ENCODE measurements at regions not wholly inside any gene's neighbourhood (a gene's known extent, or its start where the extent isn't known, plus 50 kb on each side); places are given as distances from the start of the nearest gene placed in this dataset.

DNA sequence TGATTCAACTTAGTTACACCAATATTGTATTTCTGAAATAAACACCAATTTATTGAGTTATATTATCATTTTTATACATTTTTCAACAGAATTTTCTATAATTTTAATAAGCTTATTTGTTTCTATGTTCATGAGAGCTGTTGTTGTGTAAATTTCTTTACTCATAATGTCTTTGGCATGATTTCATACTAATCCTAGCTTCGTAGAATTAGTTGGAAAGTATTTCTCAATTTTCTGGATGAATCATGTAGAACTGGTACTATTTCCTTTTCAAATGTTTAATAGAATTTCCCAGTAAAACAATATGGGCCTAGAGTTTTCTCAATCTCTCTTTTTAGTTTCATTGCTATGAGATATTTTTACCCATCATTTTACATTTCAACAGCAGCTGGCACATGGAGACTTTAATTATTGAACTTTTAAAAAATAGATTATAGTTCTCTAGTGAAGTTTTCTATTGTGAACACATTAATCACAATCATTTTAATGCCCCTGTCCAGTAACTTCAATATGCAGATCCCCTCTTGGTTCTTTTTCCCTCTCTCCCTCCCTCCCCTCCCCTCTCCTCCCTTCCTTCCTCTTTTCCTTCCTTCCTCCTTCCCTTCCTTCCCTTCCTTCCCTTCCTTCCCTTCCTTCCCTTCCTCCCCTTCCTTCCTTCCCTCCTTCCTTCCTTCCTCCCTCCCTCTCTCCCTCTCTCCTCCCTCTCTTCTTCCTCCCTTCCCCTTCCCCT lies 1357.1 kb downstream of the ZPLD1 start:
- H3K36me3 ChIP-seq (ENCODE audit: control insufficient read depth, insufficient read depth, low read length), result no peaks in the 10 kb centered on the region
- H3K4me3 ChIP-seq (ENCODE audit: low read length), result no peak overlapping the region
- no peaks in the 10 kb centered on the region for H3K4me1 ChIP-seq (ENCODE audit: control insufficient read depth, insufficient read depth, low read length)
- no peaks in the 10 kb centered on the region for H3K27me3 ChIP-seq (ENCODE audit: control insufficient read depth, insufficient read depth, low read length)
- H3K9ac ChIP-seq (ENCODE audit: low read length), result no peak overlapping the region
- H3K27ac ChIP-seq (ENCODE audit: low read depth, low read length), result no peak overlapping the region

DNA sequence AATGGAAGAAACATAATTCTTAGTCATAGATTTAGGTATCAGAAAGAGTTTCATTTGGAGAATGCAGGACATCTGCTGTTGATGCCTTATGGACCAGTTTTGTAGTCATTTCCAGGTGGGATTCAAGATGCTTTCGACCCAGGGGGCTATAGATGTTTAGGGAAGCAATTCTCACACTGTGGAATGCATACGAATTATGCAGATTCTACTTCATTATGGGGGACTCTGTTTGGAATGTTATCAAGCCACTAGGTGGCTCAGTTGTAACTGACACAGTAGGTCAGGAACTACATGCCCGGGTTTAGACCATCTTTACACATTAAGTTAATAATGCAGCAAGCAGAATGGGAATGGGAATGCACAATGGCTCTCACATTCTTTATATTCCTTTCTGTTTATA lies 1359.8 kb downstream of the ZPLD1 start:
- no peak overlapping the region for H3K9ac ChIP-seq (ENCODE audit: low read length)
- no peaks in the 10 kb centered on the region for H3K36me3 ChIP-seq (ENCODE audit: control insufficient read depth, insufficient read depth, low read length)
- no peak overlapping the region for H3K27ac ChIP-seq (ENCODE audit: low read depth, low read length)
- H3K4me3 ChIP-seq (ENCODE audit: low read length), result no peak overlapping the region
- H3K27me3 ChIP-seq (ENCODE audit: control insufficient read depth, insufficient read depth, low read length), result no peaks in the 10 kb centered on the region
- H3K4me1 ChIP-seq (ENCODE audit: control insufficient read depth, insufficient read depth, low read length), result no peaks in the 10 kb centered on the region

DNA sequence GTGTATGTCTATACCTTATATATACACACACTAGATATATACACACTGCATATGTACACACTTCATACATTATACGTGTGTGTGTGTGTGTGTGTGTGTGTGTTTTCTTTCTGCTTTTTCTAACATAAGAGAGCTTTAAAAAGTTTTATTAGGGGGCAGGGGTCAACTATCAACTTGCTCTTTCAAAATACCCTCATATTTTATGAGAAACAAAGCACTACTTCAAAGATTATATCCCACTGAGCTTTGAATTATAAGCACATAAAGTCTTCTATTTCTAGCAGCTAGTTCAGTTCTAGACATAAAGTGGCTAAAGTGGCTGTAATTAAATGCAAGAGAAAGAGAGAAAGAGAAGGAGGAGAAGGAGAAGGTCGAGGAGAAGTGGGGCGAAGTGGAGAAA lies 1361.3 kb downstream of the ZPLD1 start:
- H3K27ac ChIP-seq (ENCODE audit: low read depth, low read length), result no peak overlapping the region
- no peaks in the 10 kb centered on the region for H3K36me3 ChIP-seq (ENCODE audit: control insufficient read depth, insufficient read depth, low read length)
- no peaks in the 10 kb centered on the region for H3K4me1 ChIP-seq (ENCODE audit: control insufficient read depth, insufficient read depth, low read length)
- H3K27me3 ChIP-seq (ENCODE audit: control insufficient read depth, insufficient read depth, low read length), result no peaks in the 10 kb centered on the region
- H3K4me3 ChIP-seq (ENCODE audit: low read length), result no peak overlapping the region
- H3K9ac ChIP-seq (ENCODE audit: low read length), result no peak overlapping the region

DNA sequence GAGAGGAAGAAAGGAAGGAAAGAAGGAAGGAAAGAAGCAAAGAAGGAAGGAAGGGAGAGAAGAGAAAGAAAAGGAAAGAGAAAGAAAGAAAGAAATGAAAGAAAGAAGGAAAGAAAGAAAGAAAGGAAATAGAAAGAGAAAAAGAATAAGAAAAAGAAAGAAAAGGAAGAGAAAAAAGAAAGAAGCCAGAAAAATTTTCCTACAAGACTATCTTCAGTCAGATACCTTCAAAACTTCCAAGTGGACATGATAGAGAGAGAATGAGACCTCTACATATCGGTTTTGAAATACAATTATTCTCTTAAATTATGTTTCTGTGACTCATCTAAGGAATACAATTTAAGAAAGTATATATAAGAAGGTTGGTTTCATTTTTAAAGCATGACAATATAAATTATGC lies 1369.0 kb downstream of the ZPLD1 start:
- Histone ChIP-seq H3K4me1 (ENCODE audit: control insufficient read depth, insufficient read depth, low read length) (no peaks in the 10 kb centered on the region), H3K27me3 (ENCODE audit: control insufficient read depth, insufficient read depth, low read length) (no peaks in the 10 kb centered on the region), H3K36me3 (ENCODE audit: control insufficient read depth, insufficient read depth, low read length) (no peaks in the 10 kb centered on the region), H3K27ac (ENCODE audit: low read depth, low read length) (no peak overlapping the region), H3K9ac (ENCODE audit: low read length) (no peak overlapping the region), H3K4me3 (ENCODE audit: low read length) (no peak overlapping the region)

DNA sequence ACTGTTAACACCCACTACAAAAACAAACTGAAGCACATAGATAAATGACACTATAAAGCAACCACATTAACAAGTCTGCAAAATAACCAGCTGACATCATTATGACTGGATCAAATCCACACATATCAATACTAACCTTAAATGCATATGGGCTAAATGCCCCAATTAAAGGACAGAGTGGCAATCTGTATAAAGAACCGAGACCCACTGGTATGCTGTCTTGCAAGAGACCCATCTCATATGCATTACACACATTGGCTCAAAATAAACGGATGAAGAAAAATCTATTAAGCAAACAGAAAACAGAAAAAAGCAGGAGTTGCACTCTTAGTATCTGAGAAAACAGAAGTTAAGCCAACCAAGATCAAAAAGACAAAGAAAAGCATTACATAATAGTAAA lies 1375.4 kb downstream of the ZPLD1 start:
- Histone ChIP-seq H3K9ac (ENCODE audit: low read length) (no peak overlapping the region), H3K4me1 (ENCODE audit: control insufficient read depth, insufficient read depth, low read length) (no peaks in the 10 kb centered on the region), H3K27ac (ENCODE audit: low read depth, low read length) (no peak overlapping the region), H3K36me3 (ENCODE audit: control insufficient read depth, insufficient read depth, low read length) (no peaks in the 10 kb centered on the region), H3K27me3 (ENCODE audit: control insufficient read depth, insufficient read depth, low read length) (no peaks in the 10 kb centered on the region), H3K4me3 (ENCODE audit: low read length) (no peak overlapping the region)

DNA sequence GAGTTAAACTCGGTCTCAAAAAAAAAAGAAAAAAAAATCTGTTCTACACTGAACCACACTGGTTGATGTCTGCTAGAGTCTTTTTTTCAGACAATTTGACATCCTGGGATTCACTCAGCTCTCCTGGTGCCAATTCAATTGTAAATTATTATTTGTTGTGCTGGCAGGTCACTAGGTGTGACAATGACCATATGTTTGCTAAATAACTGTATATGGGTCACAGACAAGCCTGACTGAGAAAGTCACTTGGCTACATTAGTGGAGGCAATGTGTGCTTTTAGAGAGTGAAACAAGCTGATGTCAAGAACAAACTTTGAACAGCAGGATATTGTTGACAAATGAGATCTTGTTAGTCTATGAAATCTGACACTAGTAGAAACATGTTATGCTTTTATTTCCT lies 1379.1 kb downstream of the ZPLD1 start:
- Histone ChIP-seq H3K9ac (ENCODE audit: low read length) (no peak overlapping the region), H3K36me3 (ENCODE audit: control insufficient read depth, insufficient read depth, low read length) (no peaks in the 10 kb centered on the region), H3K27ac (ENCODE audit: low read depth, low read length) (no peak overlapping the region), H3K4me1 (ENCODE audit: control insufficient read depth, insufficient read depth, low read length) (no peaks in the 10 kb centered on the region), H3K4me3 (ENCODE audit: low read length) (no peak overlapping the region), H3K27me3 (ENCODE audit: control insufficient read depth, insufficient read depth, low read length) (no peaks in the 10 kb centered on the region)

DNA sequence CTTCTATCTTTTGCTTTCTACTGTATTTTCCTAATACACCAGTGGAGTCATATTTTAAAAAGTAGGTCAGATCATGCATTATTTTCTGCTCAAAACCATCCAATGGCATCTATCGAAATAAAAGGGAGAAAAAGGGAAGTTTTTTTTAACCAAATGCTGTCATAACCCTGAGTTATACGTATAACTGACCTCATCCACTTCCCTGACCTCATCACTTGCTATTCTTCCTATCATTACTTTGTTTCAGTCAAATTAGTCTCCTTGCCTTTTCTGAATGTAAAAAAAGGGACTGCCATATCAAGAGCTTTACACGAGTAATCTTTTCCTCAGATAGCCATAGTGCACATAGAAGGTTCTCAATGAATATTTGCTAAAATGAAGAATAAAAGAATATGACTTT lies 1383.6 kb downstream of the ZPLD1 start:
- Histone ChIP-seq H3K9ac (ENCODE audit: low read length) (no peak overlapping the region), H3K27me3 (ENCODE audit: control insufficient read depth, insufficient read depth, low read length) (no peaks in the 10 kb centered on the region), H3K4me3 (ENCODE audit: low read length) (no peak overlapping the region), H3K36me3 (ENCODE audit: control insufficient read depth, insufficient read depth, low read length) (no peaks in the 10 kb centered on the region), H3K27ac (ENCODE audit: low read depth, low read length) (no peak overlapping the region), H3K4me1 (ENCODE audit: control insufficient read depth, insufficient read depth, low read length) (no peaks in the 10 kb centered on the region)

DNA sequence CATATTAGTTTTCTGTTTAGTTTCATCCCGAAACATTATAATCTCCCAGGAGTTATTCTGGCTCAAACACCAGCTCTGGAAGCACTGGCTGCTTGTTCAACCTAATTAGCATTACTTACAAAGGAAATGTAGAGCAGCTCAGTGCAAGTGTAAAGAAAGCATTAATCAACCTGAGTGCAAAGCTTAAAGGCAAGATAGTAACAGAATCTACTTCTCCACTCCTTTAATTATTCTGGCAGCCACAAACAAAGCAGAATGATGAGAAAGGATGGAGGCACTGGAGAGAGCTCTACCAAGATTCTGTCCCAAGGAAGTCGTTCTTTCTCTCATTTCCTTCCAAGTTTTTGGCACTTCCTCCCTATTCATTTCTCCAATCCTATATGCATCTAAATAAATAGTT lies 1384.0 kb downstream of the ZPLD1 start:
- Histone ChIP-seq H3K36me3 (ENCODE audit: control insufficient read depth, insufficient read depth, low read length) (no peaks in the 10 kb centered on the region), H3K9ac (ENCODE audit: low read length) (no peak overlapping the region), H3K4me3 (ENCODE audit: low read length) (no peak overlapping the region), H3K27me3 (ENCODE audit: control insufficient read depth, insufficient read depth, low read length) (no peaks in the 10 kb centered on the region), H3K27ac (ENCODE audit: low read depth, low read length) (no peak overlapping the region), H3K4me1 (ENCODE audit: control insufficient read depth, insufficient read depth, low read length) (no peaks in the 10 kb centered on the region)

DNA sequence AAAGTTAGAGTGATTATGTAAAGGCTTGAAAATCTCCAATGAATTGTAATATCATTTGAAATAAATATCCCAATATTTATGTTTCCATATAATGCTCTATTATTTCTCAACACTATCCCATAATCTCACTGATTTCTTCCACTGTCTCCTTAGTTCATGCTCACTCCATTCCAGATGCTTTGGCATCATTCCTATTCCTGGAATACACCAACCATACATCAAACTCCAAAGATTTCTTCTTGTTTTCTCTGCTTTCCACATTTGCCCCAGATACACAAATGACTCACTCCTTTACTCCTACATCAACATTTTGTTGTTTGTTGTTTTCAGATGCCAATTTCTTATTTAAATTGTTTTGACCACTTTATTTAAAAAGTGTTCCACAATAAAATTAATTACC lies 1390.8 kb downstream of the ZPLD1 start:
- Histone ChIP-seq H3K36me3 (ENCODE audit: control insufficient read depth, insufficient read depth, low read length) (no peaks in the 10 kb centered on the region), H3K4me3 (ENCODE audit: low read length) (no peak overlapping the region), H3K9ac (ENCODE audit: low read length) (no peak overlapping the region), H3K27me3 (ENCODE audit: control insufficient read depth, insufficient read depth, low read length) (no peaks in the 10 kb centered on the region), H3K27ac (ENCODE audit: low read depth, low read length) (no peak overlapping the region), H3K4me1 (ENCODE audit: control insufficient read depth, insufficient read depth, low read length) (no peaks in the 10 kb centered on the region)

DNA sequence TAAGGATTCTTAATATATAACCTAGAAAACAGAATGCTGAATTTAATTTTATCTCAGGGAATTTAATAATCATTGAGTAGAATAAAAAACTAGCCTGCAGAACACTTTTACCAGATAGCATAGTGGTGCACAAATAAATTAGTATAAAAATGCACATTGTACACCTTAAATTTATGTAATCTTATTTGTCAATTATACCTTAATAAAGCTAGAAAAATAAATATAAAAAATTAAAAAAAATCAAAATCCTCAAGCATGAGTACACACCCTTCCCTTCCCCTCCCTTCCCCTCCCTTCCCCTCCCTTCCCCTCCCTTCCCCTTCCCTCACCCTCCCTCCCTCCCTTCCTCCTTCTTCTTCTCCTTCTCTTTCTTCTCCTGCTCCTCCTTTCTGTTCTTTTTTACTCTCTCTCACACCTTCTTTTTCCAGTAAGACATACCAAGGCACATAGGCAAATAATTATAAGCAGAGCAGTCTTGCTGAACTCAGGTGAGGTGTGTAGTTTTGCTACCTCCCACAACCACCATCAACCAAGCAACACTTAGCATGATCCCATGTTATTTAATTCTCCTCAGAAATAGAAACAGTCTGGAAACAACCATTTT lies 1395.0 kb downstream of the ZPLD1 start:
- Histone ChIP-seq H3K36me3 (ENCODE audit: control insufficient read depth, insufficient read depth, low read length) (no peaks in the 10 kb centered on the region), H3K4me1 (ENCODE audit: control insufficient read depth, insufficient read depth, low read length) (no peaks in the 10 kb centered on the region), H3K9ac (ENCODE audit: low read length) (no peak overlapping the region), H3K4me3 (ENCODE audit: low read length) (no peak overlapping the region), H3K27me3 (ENCODE audit: control insufficient read depth, insufficient read depth, low read length) (no peaks in the 10 kb centered on the region), H3K27ac (ENCODE audit: low read depth, low read length) (no peak overlapping the region)

DNA sequence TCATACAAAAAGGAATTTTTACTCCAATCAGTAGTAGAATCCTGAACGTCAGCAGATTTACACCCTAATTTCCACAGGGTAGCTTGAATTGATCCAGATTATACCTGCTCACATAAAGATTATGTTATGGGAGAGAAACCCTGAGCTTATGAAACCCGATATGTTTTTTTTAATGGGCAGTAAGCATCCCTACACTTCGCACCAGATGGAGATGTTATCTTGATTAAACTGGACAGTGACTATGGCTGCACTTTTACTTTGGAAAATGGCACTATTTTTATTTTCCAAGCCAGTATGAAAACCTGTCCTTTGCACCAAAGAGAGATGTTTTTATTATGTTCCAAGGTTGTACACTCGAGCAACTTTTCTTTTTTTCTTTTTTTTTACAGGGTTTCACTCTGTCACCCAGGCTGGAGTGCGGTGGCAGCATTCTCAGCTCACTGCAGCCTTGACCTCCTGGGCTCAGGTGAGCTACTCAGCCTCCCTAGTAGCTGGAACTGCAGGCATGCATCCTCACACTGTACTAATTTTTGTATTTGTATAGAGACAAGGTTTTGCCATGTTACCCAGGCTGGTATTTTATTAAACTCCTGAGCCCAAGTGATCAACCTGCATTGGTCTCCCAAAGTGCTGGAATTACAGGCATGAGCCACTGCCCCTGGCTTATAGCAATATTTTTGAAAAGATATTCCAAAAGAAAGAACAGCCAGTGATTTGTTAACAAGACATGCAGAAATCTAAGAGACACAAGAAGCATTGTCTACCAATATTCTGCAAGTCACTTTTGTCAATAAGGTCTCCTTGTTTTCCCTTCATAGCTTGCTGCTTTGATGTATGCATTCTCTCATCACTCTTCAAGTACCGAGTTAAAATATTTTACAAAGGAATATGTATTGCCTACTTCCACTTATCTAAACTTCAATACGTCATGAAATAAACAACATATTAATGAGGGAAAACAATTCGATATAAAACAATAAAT lies 1412.6 kb downstream of the ZPLD1 start:
- no peak overlapping the region for H3K27ac ChIP-seq (ENCODE audit: low read depth, low read length)
- no peak overlapping the region for H3K9ac ChIP-seq (ENCODE audit: low read length)
- H3K27me3 ChIP-seq (ENCODE audit: control insufficient read depth, insufficient read depth, low read length), result no peaks in the 10 kb centered on the region
- H3K4me3 ChIP-seq (ENCODE audit: low read length), result no peak overlapping the region
- no peaks in the 10 kb centered on the region for H3K36me3 ChIP-seq (ENCODE audit: control insufficient read depth, insufficient read depth, low read length)
- no peaks in the 10 kb centered on the region for H3K4me1 ChIP-seq (ENCODE audit: control insufficient read depth, insufficient read depth, low read length)

DNA sequence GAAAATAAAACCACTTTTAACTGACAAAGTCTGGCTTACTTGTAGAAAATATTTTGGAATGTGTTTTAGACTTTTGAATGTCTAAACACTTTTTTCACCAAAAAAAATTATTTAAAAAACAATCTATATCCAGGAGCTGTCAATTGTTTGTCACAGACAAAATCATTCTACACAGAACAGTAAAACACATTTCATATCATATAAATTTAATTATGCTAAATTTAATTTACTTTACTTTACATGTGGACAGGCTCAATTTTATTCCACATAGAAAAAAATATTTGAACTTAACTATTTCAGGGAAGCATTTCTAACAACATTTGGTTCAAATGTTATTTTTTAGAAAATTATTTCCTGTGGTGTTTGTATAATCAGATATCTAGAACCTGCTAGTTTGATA lies 1417.0 kb downstream of the ZPLD1 start:
- Histone ChIP-seq H3K9ac (ENCODE audit: low read length) (no peak overlapping the region), H3K4me1 (ENCODE audit: control insufficient read depth, insufficient read depth, low read length) (no peaks in the 10 kb centered on the region), H3K27ac (ENCODE audit: low read depth, low read length) (no peak overlapping the region), H3K4me3 (ENCODE audit: low read length) (no peak overlapping the region), H3K36me3 (ENCODE audit: control insufficient read depth, insufficient read depth, low read length) (no peaks in the 10 kb centered on the region), H3K27me3 (ENCODE audit: control insufficient read depth, insufficient read depth, low read length) (no peaks in the 10 kb centered on the region)

Measured in rectal smooth muscle tissue (tissue), 1 donor.